HG02588 (cell line): ENCODE measurements at regions not wholly inside any gene's neighbourhood (a gene's known extent, or its start where the extent isn't known, plus 50 kb on each side); places are given as distances from the start of the nearest gene placed in this dataset.
"Not testable (repeated sequence)": the region's sequence is repeated elsewhere in the genome, so short reads cannot be mapped to it uniquely, and the experiment has no call there.

ENCODE experiments used
- ATAC-seq: cut with Tn5 transposase; IDR thresholded peaks from one replicate; pipeline ENCODE4 v1.9.1; 2021; ENCODE audit warnings: mild to moderate bottlenecking, moderate library complexity; ENCODE audit not compliant: unreplicated experiment

- peak; percentile 44 for ATAC-seq
These were observed 186.5 kb upstream of the TMEM72 start for GRCh38 chr10:44724415-44725174.

- peak; percentile 59 for ATAC-seq
These were observed 185.7 kb upstream of the TMEM72 start for GRCh38 chr10:44725404-44725803.

GRCh38 chr10:44731283-44731682 is 179.9 kb upstream of the TMEM72 start:
- no peak for ATAC-seq

- ATAC-seq, result no peak
These were observed 177.3 kb upstream of the TMEM72 start for GRCh38 chr10:44733501-44734488.

- no peak for ATAC-seq
These were observed 168.9 kb upstream of the TMEM72 start for GRCh38 chr10:44742248-44742647.

- ATAC-seq, result no peak
These were observed 167.6 kb upstream of the TMEM72 start for GRCh38 chr10:44743535-44743934.

GRCh38 chr10:44745920-44746319 is 165.2 kb upstream of the TMEM72 start:
- no peak for ATAC-seq

- ATAC-seq, result no peak
These were observed 163.5 kb upstream of the TMEM72 start for GRCh38 chr10:44747593-44748172.

GRCh38 chr10:44749151-44749550 is 162.0 kb upstream of the TMEM72 start:
- no peak for ATAC-seq

GRCh38 chr10:44752451-44753441 is 158.4 kb upstream of the TMEM72 start:
- ATAC-seq, result no peak

GRCh38 chr10:44754355-44754754 is 156.8 kb upstream of the TMEM72 start:
- not testable (repeated sequence) for ATAC-seq

- no peak for ATAC-seq
These were observed 155.7 kb upstream of the TMEM72 start for GRCh38 chr10:44755481-44755880.

- no peak for ATAC-seq
These were observed 154.9 kb upstream of the TMEM72 start for GRCh38 chr10:44756216-44756615.

- no peak for ATAC-seq
These were observed 153.5 kb upstream of the TMEM72 start for GRCh38 chr10:44757551-44758205.

- ATAC-seq, result no peak
These were observed 152.0 kb upstream of the TMEM72 start for GRCh38 chr10:44759122-44759521.

GRCh38 chr10:44760513-44760912 is 150.6 kb upstream of the TMEM72 start:
- ATAC-seq, result no peak

- no peak for ATAC-seq
These were observed 150.1 kb upstream of the TMEM72 start for GRCh38 chr10:44761076-44761475.

- no peak for ATAC-seq
These were observed 147.8 kb upstream of the TMEM72 start for GRCh38 chr10:44763331-44763730.

- ATAC-seq, result no peak
These were observed 145.8 kb upstream of the TMEM72 start for GRCh38 chr10:44765299-44765698.

GRCh38 chr10:44766631-44767030 is 144.5 kb upstream of the TMEM72 start:
- ATAC-seq, result no peak
